GM21515 (cell line): ENCODE measurements at regions not wholly inside any gene's neighbourhood (a gene's known extent, or its start where the extent isn't known, plus 50 kb on each side); places are given as distances from the start of the nearest gene placed in this dataset.
"Not testable (repeated sequence)": the region's sequence is repeated elsewhere in the genome, so short reads cannot be mapped to it uniquely, and the experiment has no call there.

Experiments
- ATAC-seq: cut with Tn5 transposase; IDR thresholded peaks from one replicate; pipeline ENCODE4 v1.9.1; 2021; ENCODE audit not compliant: unreplicated experiment

DNA sequence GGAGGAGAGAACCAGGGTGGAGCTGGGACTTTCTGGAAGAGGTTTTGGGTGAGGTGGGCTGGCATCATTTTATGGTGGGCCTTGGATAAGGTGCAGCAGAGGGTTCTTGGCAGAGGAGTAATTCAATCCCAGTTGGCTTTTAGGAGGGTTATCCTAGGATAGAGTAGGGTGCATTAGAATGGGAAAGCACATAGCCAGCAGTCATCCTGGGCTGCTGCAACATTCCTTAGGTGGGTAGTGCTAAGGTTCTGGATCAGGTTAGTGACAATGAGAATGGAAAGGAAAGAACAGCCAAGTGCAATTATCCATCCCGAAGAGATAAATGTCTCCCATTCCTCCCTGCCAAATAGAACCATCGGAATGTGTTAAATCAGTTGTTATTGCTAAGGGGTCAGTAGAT lies 157.3 kb upstream of the SPRED2 start:
- no peak for ATAC-seq

DNA sequence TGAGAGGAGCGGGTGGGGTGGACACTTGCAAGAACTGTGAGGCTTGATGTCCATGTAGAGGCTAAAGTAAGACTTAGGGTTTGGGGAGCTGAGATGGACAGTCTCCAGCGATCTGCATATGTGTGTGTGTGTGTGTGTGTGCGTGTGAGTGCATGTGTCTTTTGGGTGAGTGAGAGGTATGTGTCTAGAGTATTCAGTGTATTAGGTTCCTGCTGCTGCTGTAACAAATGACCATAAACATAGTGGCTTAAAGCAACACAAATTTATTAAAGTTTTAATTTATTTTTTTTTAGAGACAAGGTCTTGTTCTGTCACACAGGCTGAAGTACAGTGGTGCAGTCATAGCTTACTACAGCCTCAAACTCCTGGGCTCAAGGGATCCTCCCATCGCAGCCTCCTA lies 155.4 kb upstream of the SPRED2 start:
- ATAC-seq = no peak

GRCh38 chr2:65586516-65586915 lies 154.1 kb upstream of the SPRED2 start:
- no peak for ATAC-seq

DNA sequence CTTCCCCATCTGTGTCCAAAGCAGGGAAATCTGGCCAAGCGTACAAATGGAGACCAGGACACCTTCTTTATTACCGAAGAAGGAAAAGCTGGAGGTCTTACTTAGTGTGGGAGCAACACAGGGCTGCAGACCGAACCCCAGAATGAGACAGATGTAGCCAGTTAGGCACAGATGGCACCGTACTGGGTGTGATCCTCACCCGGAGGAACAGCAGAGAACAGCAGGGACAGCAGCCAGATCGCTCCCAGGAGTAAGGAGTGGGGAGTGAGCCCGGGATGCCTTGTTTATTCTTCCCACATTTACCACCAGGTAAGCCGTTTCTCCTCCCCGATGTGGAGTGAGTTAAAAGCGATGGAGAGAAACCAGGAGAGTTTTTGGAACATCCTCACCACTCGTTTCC lies 150.7 kb upstream of the SPRED2 start:
- ATAC-seq = no peak

DNA sequence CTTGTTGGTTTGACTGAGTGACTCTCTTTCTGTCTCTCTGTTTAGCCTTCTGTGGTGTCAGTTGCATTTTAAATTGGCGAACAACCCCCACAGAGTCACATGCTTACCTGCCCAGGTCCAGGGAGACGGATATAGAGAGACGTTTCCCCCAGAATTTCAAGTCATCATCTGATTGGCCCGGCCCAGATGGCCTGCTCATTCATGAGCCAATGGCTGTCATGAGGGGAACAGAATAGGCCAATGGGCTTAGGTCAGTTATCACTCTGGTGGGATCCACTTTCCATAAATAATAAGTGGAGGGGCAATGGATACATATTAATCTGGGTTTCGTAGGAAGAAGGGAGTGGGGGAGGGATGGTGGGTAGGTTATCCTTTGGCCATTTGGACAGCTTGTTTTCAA lies 150.0 kb upstream of the SPRED2 start:
- no peak for ATAC-seq

DNA sequence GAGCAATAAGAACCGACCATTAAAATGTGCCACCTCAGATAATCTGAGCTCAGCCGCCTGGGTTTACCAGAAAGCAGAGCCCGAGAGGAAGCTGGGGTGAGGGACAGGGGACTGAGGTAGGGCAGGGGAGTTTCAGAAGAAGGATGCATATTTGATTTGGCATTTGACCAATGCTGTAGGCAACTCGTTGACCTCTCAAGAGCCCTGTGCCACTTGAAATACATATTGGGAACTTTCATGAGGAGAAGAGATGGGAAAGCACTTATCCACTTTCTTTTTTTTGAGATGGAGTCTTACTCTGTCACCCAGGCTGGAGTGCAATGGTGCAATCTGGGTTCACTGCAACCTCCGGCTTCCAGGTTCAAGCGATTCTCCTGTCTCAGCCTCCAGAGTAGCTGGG lies 148.4 kb upstream of the SPRED2 start:
- no peak for ATAC-seq

DNA sequence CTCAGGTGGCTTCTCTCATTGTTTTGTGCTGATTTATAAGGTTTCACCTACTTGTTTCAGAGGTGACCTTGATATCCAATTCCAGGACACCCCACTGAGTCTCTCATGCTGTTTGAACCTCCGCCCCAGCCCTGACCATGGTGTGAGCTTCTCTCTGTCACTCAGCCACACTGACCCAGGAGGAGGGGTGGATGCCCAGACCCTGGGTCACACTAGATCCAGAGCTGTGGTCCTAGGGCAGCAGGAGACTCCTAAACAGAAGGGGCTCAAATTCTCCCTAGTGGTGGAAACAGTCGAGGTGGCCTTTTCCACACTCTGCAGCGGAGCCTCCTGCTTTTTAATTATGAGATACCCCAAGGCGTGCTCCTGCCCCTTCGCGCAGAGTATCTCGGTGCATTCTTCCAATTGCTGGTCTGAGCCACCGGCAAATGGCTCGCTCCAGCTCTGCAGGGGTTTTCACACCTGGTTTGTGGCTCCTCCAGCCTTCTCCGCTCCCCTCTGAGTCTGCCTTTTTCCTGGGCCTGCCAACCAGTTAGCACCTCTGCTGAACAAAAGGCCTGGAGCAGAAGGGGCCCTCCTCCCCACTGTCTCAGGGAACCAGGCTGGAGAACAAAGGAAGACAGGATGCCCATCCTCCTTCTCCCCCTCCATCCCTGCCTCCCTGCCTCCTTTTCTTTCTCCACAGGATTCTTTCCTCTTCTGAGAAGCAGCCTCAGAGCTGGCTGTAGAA lies 147.3 kb upstream of the SPRED2 start:
- ATAC-seq = no peak

- no peak for ATAC-seq
Measured at GRCh38 chr2:65577654-65578053, 145.3 kb upstream of the SPRED2 start.

DNA sequence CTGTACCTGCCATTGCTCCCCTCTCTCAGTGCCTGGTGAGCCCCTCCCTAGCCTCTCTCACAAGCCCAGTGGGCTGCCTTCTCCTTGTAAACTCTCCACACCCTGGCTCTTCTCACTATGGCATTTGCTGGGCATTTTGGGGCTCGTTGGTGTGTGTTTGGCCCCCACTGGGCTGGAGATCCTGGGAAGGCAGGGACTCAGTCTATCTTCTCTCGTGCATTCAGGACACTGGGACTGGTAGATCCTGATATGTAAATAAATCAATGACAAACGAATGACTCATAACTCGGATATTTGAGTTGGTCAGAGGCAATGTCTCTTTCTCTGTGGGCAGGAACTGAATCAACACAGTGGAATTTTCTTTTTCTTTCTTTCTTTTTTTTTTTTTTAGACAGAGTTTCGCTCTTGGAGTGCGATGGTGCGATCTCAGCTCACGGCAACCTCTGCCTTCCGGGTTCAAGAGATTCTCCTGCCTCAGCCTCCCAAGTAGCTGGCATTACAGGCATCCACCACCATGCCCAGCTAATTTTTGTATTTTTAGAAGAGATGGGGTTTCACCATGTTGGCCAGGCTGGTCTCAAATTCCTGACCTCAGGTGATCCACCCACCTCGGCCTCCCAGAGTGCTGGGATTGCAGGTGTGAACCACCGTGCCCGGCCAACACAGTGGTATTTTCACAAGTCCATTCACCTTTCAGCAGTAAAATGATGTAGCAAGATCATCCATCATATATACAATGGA lies 144.6 kb upstream of the SPRED2 start:
- ATAC-seq = no peak

GRCh38 chr2:65576278-65576677 lies 143.9 kb upstream of the SPRED2 start:
- no peak for ATAC-seq

DNA sequence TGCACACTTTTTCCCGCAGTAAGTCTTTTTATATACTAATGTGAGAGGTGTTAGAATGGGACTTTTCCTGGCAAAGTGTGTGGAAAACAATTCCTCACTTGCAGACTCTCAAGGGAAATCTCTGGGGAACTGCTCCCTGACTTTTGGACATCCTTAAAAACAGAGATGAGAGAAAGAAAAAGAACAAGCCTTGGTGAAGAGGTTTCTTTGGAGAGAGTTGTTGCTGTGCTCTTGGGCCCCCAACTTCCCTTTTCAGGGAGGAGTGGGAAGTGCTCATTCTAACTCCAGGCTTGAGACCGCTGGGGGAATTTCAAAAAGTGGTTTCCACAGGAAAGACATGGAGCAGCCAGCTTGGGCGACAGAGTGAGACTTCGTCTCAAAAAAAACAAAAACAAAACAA lies 142.6 kb upstream of the SPRED2 start:
- ATAC-seq = no peak

- not testable (repeated sequence) for ATAC-seq
Measured at GRCh38 chr2:65568656-65569440, 136.4 kb upstream of the SPRED2 start.

DNA sequence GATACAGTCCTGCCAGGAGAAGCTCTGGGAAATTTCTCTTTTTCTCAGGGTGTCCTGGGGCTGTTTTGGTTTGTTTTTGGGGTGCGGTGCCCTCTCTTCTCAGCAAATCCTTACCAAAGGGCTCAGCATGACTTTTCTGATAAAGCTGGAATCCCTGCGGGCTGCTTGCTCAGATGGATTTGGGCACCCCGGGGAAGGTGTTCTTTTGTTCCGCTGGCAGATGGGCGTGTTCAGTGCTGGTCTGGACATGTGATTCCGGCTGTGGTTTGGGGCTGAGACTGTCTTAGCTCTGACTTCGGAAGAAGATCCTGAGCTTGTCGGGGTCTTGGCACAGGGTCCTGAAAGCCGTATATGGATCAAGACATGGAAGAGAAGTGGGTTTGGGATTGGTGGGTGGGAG lies 134.2 kb upstream of the SPRED2 start:
- no peak for ATAC-seq

DNA sequence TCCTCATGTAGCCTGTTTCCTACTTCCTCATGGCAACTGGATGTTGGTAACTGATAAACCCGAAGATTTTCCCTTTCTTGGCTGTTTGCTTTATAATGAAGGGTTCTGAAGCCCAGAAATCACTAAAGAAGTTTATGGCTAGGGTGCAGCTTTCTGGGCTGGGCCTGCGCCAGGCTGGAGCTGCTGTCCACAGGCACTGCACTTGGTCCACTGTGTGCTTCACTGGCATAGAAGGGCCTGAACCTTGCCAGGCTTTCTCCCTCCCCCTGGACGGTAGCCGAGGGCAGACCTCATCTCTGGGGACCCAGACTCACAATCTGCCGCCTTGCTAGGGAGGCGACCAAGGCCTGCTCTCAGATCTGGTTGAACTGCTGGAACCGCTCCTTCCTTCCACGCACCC lies 133.3 kb upstream of the SPRED2 start:
- no peak for ATAC-seq

DNA sequence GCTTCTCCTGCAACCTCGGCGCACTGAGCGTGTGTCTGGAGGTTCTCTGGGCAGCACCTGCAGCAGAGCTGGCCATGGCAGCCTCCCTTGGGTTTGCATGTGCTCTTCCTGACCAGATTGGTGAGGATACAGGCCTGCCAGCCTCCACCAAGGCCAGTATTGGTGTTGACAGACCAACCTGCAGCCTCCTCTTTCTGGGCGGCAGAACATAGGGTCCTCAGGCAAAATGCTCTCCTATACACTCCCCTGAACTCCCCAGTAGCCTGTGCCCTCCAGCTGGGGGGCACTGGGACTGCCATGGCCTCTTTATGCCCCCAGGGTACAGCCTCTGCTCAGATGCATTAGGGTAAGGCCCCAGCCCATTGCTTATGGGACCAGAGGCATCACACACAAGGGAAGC lies 131.9 kb upstream of the SPRED2 start:
- no peak for ATAC-seq

- no peak for ATAC-seq
Measured at GRCh38 chr2:65562890-65563289, 130.5 kb upstream of the SPRED2 start.

DNA sequence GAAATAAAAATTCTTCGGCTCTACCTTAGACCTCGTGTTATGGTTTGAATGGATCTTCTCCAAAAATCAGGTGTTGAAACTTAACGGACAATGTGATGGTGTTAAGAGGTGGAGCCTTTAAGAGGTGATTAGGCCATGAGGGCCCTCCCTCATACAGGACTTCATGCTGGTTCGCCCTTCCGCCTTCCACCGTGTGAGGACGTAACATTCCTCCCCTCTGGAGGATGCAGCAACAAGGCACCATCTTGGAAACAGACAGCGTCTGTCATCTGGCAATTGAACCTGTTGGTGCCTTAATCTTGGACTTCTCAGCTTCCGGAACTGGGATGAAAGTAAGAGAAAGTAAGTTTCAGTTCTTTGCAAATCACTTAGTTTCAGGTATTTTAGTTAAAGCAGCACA lies 126.3 kb upstream of the SPRED2 start:
- no peak for ATAC-seq

DNA sequence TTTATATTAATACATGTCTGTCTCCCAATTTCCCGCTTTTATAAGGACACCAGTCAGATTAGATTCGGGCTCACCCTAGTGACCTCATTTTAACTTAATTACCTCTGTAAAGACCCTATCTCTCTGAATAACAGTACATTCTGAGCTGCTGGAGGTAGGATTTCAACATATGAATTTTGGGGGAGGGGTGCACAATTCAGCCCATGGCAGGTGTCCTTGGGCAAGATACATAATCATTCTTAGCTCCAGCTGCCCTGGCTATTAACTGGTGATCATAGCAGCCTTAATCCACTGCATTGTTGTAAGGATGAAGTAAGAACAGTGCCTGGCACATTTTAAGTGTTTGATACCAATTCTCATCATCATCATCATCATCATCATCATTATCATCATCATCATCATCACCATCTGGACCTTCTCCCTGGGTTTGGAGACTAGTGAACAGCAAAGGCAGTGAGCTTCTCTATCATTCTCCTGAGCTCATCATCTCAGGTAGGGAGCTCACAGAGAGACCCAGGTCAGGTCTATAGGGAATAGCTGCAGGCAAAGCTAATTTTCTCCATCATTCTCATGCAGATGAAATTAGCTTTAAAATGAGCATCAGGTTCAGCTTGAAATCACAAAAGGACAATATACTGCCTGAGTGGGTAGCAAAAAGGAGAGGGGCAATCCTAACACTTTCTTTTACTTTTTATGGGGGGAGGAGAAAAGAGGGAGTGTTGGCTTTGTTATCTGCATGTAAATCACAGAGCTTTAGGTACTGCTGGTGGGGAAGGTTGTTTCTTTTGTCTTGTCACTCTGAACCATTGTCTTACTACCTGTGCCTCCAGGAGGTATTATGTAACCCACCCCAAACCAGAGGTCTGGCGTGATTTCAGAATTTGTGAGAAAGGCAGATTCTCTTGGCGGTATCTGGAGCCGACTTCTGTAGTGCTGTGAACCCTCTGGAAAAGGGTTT lies 125.5 kb upstream of the SPRED2 start:
- no peak for ATAC-seq

GRCh38 chr2:65554765-65555591 lies 122.6 kb upstream of the SPRED2 start:
- ATAC-seq = no peak

- no peak for ATAC-seq
Measured at GRCh38 chr2:65553504-65554074, 121.2 kb upstream of the SPRED2 start.
